ENCODE measurements at regions not wholly inside any gene's neighbourhood (a gene's known extent, or its start where the extent isn't known, plus 50 kb on each side); places are given as distances from the start of the nearest gene placed in this dataset.

DNA sequence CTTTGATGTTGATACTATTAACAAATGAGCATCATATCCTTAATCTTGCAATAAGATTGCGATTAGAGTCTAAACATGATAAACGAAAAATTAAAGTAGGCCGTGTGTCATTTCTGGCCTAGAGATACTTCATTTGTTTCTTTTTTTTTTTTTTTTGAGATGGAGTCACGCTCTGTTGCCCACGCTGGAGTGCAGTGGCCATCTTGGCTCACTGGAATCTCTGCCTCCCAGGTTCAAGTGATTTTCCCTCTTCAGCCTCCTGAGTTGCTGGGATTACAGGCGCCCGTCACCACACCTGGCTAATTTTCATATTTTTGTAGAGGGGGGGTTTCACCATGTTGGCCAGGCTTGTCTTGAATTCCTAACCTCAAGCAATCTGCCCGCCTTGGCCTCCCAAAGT lies 446.9 kb downstream of the PCNX1 start:
- TF ChIP-seq TAF1 (IDR thresholded peaks at IDR 0.05; ENCODE audit: borderline replicate concordance, insufficient read depth, low read length) (no peak), FOXP2 (optimal IDR thresholded peaks at IDR 0.05; ENCODE audit: borderline replicate concordance, extremely low read depth, extremely low read length, insufficient read depth) (no peak), SIN3A (IDR thresholded peaks at IDR 0.05; ENCODE audit: borderline replicate concordance, insufficient read depth, low read length) (no peak), POLR2AphosphoS5 (IDR thresholded peaks at IDR 0.05; ENCODE audit: low read depth, low read length) (no peak)
- TF ChIP-seq, protein P1, sequence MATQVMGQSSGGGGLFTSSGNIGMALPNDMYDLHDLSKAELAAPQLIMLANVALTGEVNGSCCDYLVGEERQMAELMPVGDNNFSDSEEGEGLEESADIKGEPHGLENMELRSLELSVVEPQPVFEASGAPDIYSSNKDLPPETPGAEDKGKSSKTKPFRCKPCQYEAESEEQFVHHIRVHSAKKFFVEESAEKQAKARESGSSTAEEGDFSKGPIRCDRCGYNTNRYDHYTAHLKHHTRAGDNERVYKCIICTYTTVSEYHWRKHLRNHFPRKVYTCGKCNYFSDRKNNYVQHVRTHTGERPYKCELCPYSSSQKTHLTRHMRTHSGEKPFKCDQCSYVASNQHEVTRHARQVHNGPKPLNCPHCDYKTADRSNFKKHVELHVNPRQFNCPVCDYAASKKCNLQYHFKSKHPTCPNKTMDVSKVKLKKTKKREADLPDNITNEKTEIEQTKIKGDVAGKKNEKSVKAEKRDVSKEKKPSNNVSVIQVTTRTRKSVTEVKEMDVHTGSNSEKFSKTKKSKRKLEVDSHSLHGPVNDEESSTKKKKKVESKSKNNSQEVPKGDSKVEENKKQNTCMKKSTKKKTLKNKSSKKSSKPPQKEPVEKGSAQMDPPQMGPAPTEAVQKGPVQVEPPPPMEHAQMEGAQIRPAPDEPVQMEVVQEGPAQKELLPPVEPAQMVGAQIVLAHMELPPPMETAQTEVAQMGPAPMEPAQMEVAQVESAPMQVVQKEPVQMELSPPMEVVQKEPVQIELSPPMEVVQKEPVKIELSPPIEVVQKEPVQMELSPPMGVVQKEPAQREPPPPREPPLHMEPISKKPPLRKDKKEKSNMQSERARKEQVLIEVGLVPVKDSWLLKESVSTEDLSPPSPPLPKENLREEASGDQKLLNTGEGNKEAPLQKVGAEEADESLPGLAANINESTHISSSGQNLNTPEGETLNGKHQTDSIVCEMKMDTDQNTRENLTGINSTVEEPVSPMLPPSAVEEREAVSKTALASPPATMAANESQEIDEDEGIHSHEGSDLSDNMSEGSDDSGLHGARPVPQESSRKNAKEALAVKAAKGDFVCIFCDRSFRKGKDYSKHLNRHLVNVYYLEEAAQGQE (IDR thresholded peaks at IDR 0.05; ENCODE audit: insufficient read depth in 1 of 2, low read depth in 2 of 2, low read length in 2 of 2) = no peak

DNA sequence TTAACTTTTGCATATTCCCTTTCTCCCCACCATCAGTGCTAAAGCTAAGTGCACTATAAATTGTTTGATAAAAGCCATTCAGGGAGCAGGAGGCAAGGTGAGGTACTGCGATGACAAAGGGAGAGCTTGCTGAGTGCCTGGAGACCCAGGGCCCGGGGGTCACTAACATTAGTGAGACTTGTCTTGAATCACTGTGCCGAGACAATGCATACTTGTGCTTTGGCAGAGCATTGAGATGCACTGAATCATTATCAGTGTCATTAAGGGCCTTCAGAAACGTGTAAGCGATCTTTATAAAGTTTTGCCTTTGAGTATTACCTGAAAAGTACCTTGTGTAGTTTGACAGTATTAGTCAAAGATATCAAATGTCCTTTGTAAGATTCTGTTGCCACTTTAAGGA lies 447.5 kb downstream of the PCNX1 start:
- TF ChIP-seq FOXP2 (optimal IDR thresholded peaks at IDR 0.05; ENCODE audit: borderline replicate concordance, extremely low read depth, extremely low read length, insufficient read depth) (no peak), SIN3A (IDR thresholded peaks at IDR 0.05; ENCODE audit: borderline replicate concordance, insufficient read depth, low read length) (no peak), POLR2AphosphoS5 (IDR thresholded peaks at IDR 0.05; ENCODE audit: low read depth, low read length) (no peak), TAF1 (IDR thresholded peaks at IDR 0.05; ENCODE audit: borderline replicate concordance, insufficient read depth, low read length) (no peak)
- TF ChIP-seq, protein P1 (IDR thresholded peaks at IDR 0.05; ENCODE audit: insufficient read depth in 1 of 2, low read depth in 2 of 2, low read length in 2 of 2) = no peak

DNA sequence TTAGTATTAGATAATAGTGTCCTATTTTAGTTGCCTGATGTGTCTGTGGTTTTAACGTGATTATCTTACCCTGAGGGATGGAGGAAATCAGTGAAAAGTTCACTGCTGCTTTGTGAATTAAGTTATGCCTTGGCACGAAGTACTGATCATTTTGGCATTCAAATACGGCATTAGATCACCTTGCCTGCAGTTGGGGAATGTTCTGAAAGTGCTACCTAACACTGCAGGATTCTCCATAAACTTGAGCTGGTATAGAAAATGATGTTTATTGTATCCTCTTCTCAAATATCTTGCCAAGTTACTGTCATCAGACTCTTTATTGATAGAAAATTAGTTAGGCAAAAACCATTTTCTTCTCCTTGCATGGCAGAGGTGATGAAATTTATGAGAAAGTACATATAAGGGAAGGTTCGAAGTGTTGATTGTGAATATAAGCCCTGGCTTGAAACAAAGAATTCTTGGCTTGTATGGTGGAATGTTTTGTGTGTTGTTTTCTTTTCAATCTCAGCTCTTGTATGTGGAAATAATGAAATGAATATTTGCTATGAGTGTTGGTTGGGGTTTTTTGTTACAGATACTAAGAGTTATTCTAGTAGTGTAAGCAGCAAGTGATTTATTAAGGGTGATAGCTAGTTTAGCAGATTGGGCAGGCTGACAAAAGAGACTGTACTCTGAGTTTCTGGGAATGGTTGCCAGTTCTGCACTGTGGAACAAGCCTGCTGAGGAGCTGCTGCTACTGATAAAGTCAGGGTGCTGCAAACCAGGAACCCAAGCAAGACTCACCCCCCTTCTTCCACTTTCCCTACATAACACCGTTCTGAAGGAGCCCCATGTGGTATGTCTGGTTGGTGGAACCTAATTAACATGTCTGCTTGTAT lies 448.3 kb downstream of the PCNX1 start:
- no peak for TF ChIP-seq FOXP2 (optimal IDR thresholded peaks at IDR 0.05; ENCODE audit: borderline replicate concordance, extremely low read depth, extremely low read length, insufficient read depth)
- no peak for TF ChIP-seq POLR2AphosphoS5 (IDR thresholded peaks at IDR 0.05; ENCODE audit: low read depth, low read length)
- TF ChIP-seq TAF1 (IDR thresholded peaks at IDR 0.05; ENCODE audit: borderline replicate concordance, insufficient read depth, low read length) = no peak
- TF ChIP-seq, protein P1 (IDR thresholded peaks at IDR 0.05; ENCODE audit: insufficient read depth in 1 of 2, low read depth in 2 of 2, low read length in 2 of 2) = no peak
- no peak for TF ChIP-seq SIN3A (IDR thresholded peaks at IDR 0.05; ENCODE audit: borderline replicate concordance, insufficient read depth, low read length)

DNA sequence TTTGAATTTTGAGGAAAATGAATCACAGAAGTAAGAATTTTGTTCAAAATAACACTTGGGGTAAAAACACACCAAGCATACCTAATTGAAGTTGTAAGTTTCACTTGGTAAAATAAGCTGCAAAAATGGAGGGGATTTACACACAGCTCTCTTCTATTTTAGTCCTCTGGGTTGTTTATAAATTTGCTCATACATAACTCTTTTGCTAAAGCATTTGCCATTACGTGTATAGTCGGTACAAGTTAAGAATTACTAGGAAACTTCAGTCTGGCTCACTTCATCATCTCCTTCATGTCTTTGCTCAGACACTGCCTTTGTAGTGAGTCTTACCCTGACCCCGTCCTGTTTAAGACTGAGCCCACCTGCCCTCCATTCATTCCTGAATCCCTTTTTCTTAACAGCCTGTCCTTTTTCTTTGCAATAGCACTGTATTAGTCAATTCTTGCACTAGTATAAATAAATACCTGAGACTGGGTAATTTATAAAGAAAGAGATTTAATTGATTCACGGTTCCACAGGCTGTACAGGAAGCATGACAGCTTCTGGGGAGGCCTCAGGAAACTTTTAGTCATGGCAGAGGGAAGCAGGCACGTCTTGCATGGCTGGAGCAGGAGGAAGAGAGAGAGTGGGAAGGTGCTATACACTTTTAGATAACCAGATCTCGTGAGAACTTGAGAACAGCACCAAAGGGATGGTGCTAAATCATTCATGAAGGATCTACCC lies 451.1 kb downstream of the PCNX1 start:
- no peak for TF ChIP-seq FOXP2 (optimal IDR thresholded peaks at IDR 0.05; ENCODE audit: borderline replicate concordance, extremely low read depth, extremely low read length, insufficient read depth)
- TF ChIP-seq, protein P1 (IDR thresholded peaks at IDR 0.05; ENCODE audit: insufficient read depth in 1 of 2, low read depth in 2 of 2, low read length in 2 of 2) = no peak
